Spleen (tissue), 7 donors: ENCODE measurements at regions not wholly inside any gene's neighbourhood (a gene's known extent, or its start where the extent isn't known, plus 50 kb on each side); places are given as distances from the start of the nearest gene placed in this dataset.

Experiments
- CTCF ChIP-seq, 11 experiments: fragments of 200-600 bp in 7 of 11; fragments of 450-650 bp in 4 of 11; sonication (generic) in 4 of 11; IDR thresholded peaks in 8 of 11; conservative IDR thresholded peaks in 3 of 11; 1 replicate in 7 of 11; 2 replicates in 4 of 11; pipeline versions ENCODE4 v1.4.0 to v1.8.0; 2016 to 2021; ENCODE audit warnings: antibody characterized with exemption in 11 of 11, inconsistent platforms in 4 of 11, mild to moderate bottlenecking in 1 of 11
- POLR2A ChIP-seq, 3 donors: fragments of 450-650 bp; IDR thresholded peaks; one replicate each; pipeline ENCODE4 v1.5.1; 2017; ENCODE audit warnings: antibody characterized with exemption in 3 of 3, mild to moderate bottlenecking in 1 of 3
- POLR2AphosphoS5 ChIP-seq, 3 donors: sonication (generic); formaldehyde crosslinking; IDR thresholded peaks; one replicate each; pipeline ENCODE4 v1.5.1; 2017; ENCODE audit warnings: antibody characterized with exemption in 3 of 3
- donor health status: DM: no; HTN: no; CAD: no; lungs with moderate emphysema.
- donor health status: DM: no; HTN: no; CAD: no.
- donor health status: DM: no; HTN: no; CAD: no.

GRCh38 chr12:114287821-114288525 lies 118.0 kb downstream of the TBX5 start:
- TF ChIP-seq CTCF (IDR thresholded peaks at IDR 0.05 in 8 of 11, conservative IDR thresholded peaks at IDR 0.05 in 3 of 11) (no peak), POLR2A (IDR thresholded peaks at IDR 0.05) (no peak), POLR2AphosphoS5 (IDR thresholded peaks at IDR 0.05) (no peak)
